Mesenchymal stem cell (in vitro differentiated cells and primary cell): ENCODE measurements at regions not wholly inside any gene's neighbourhood (a gene's known extent, or its start where the extent isn't known, plus 50 kb on each side); places are given as distances from the start of the nearest gene placed in this dataset.

Experiments
- DNase-seq: peaks from one replicate; pipeline ENCODE4 v3.0.0-alpha.2; 2013
- H2AFZ ChIP-seq: one replicate; pipeline ENCODE4 v1.6.1; 2013; ENCODE audit warnings: low read depth, mild to moderate bottlenecking, control low read depth, inconsistent platforms, low read length, moderate library complexity
- H2AK5ac ChIP-seq: 2 replicates; pipeline ENCODE4 v1.6.1; 2013; ENCODE audit warnings: low read length, moderate library complexity, mild to moderate bottlenecking, inconsistent platforms; ENCODE audit not compliant: severe bottlenecking
- H2BK120ac ChIP-seq: one replicate; pipeline ENCODE4 v1.6.1; 2013; ENCODE audit warnings: low read depth, mild to moderate bottlenecking, inconsistent platforms, low read length, moderate library complexity
- H2BK12ac ChIP-seq, 2 experiments: one replicate each; pipeline ENCODE4 v1.6.1; 2013; ENCODE audit warnings: inconsistent platforms in 2 of 2, low read length in 2 of 2, mild to moderate bottlenecking in 2 of 2, moderate library complexity in 2 of 2, control low read depth in 1 of 2
- H2BK15ac ChIP-seq: one replicate; pipeline ENCODE4 v1.6.1; 2013; ENCODE audit warnings: mild to moderate bottlenecking, low read depth, inconsistent platforms; ENCODE audit not compliant: poor library complexity, severe bottlenecking
- H2BK5ac ChIP-seq: 2 replicates; pipeline ENCODE4 v1.6.1; 2013; ENCODE audit warnings: low read depth, mild to moderate bottlenecking, low read length, control low read depth, inconsistent platforms; ENCODE audit not compliant: poor library complexity, severe bottlenecking
- H3K14ac ChIP-seq, 2 experiments: one replicate each; pipeline ENCODE4 v1.6.1; 2013; ENCODE audit warnings: inconsistent platforms in 2 of 2, low read length in 2 of 2, control low read depth in 1 of 2, mild to moderate bottlenecking in 1 of 2, moderate library complexity in 1 of 2
- H3K18ac ChIP-seq, 2 experiments: one replicate each; pipeline ENCODE4 v1.6.1; 2013; ENCODE audit warnings: inconsistent platforms in 2 of 2, low read length in 2 of 2, control low read depth in 1 of 2, low read depth in 1 of 2, mild to moderate bottlenecking in 1 of 2
- H3K23ac ChIP-seq, 2 experiments: one replicate each; pipeline ENCODE4 v1.6.1; 2013; ENCODE audit warnings: inconsistent platforms in 2 of 2, low read length in 2 of 2, mild to moderate bottlenecking in 2 of 2, moderate library complexity in 2 of 2, control low read depth in 1 of 2
- H3K27ac ChIP-seq: 2 replicates; pipeline ENCODE4 v1.5.1; 2013; ENCODE audit warnings: mild to moderate bottlenecking, moderate library complexity, low read length, control low read depth, inconsistent platforms; ENCODE audit not compliant: poor library complexity, severe bottlenecking
- H3K27me3 ChIP-seq, 2 experiments: 2 replicates each; pipeline versions ENCODE4 v1.6.1 to v1.7.0; 2013; ENCODE audit warnings: low read length in 2 of 2, mild to moderate bottlenecking in 2 of 2, moderate library complexity in 2 of 2, control low read depth in 1 of 2, inconsistent platforms in 1 of 2; ENCODE audit not compliant: control insufficient read depth in 1 of 2, insufficient read depth in 1 of 2
- H3K36me3 ChIP-seq, 2 experiments: 2 replicates each; pipeline versions ENCODE4 v1.6.1 to v1.7.0; 2013; ENCODE audit warnings: low read length in 2 of 2, control low read depth in 1 of 2, inconsistent platforms in 1 of 2, low read depth in 1 of 2, mild to moderate bottlenecking in 1 of 2; ENCODE audit not compliant: insufficient read depth in 2 of 2, control insufficient read depth in 1 of 2
- H3K4ac ChIP-seq, 2 experiments: one replicate each; pipeline ENCODE4 v1.6.1; 2013; ENCODE audit warnings: inconsistent platforms in 2 of 2, low read length in 2 of 2, mild to moderate bottlenecking in 2 of 2, moderate library complexity in 2 of 2, control low read depth in 1 of 2, low read depth in 1 of 2
- H3K4me1 ChIP-seq: 2 replicates; pipeline ENCODE4 v1.6.1; 2013; ENCODE audit warnings: low read depth, low read length, control low read depth; ENCODE audit not compliant: control insufficient read depth, insufficient read depth
- H3K4me2 ChIP-seq: 2 replicates; pipeline ENCODE4 v1.6.1; 2013; ENCODE audit warnings: low read length, mild to moderate bottlenecking, inconsistent platforms; ENCODE audit not compliant: poor library complexity, severe bottlenecking
- H3K4me3 ChIP-seq, 2 experiments: 2 replicates each; pipeline versions ENCODE4 v1.5.1 to v1.7.0; 2013; ENCODE audit warnings: low read length in 2 of 2, mild to moderate bottlenecking in 2 of 2, control low read depth in 1 of 2, low read depth in 1 of 2; ENCODE audit not compliant: insufficient read depth in 1 of 2
- H3K79me1 ChIP-seq: replicated peaks from 2 replicates; pipeline ENCODE4 v1.6.1; 2013; ENCODE audit warnings: mild to moderate bottlenecking, control low read depth, low read length, inconsistent platforms; ENCODE audit not compliant: poor library complexity, severe bottlenecking
- H3K9ac ChIP-seq: 2 replicates; pipeline ENCODE4 v1.7.0; 2013; ENCODE audit warnings: mild to moderate bottlenecking, low read length, moderate library complexity
- H3K9me3 ChIP-seq: 2 replicates; pipeline ENCODE4 v1.7.0; 2013; ENCODE audit warnings: mild to moderate bottlenecking, low read length; ENCODE audit not compliant: control insufficient read depth
- H4K8ac ChIP-seq: one replicate; pipeline ENCODE4 v1.6.1; 2013; ENCODE audit warnings: inconsistent platforms, mild to moderate bottlenecking, low read length, moderate library complexity
- H4K91ac ChIP-seq: one replicate; pipeline ENCODE4 v1.6.1; 2013; ENCODE audit warnings: mild to moderate bottlenecking, low read length, inconsistent platforms
- WGBS: methylation state at CpG from one replicate; pipeline ENCODE4 v1.1.7; 2013; ENCODE audit warnings: mixed read lengths; 5-methylcytosine and 5-hydroxymethylcytosine counted together

DNA sequence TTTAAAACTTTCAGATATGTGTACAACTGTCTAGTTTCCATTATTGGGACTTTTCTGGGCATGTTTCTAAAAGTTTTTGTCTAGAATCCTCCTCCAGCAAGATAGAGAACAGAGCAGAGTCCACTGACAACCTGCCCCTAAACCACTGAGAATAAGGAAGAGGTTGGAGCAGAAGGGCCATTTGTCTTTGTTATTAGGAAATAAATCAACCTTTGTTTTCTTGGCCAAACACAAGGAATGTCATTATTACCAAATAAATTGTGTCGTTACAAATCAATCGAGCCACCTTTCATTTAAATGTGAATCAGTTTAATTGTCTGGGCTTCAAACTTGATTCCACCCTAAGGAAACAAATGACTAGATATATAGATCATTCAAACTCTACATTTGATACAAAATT lies 81.4 kb downstream of the GAS1 start:
- H4K8ac ChIP-seq = no peak overlapping the region
- 100% methylated on average over 2 of the region's 2 CpGs for WGBS
- H2BK15ac ChIP-seq = no peak overlapping the region
- no peak overlapping the region for H3K27ac ChIP-seq
- no peak for DNase-seq
- peaks cover 2% of the 10 kb centered on the region for H3K4me1 ChIP-seq
- H3K18ac ChIP-seq = no peak overlapping the region
- H3K14ac ChIP-seq = no peak overlapping the region
- H2BK120ac ChIP-seq = no peak overlapping the region
- no peak overlapping the region for H3K23ac ChIP-seq
- H3K4me2 ChIP-seq = no peak overlapping the region
- no peaks in the 10 kb centered on the region for H3K27me3 ChIP-seq
- no peak overlapping the region for H2AK5ac ChIP-seq
- no peaks in the 10 kb centered on the region for H3K36me3 ChIP-seq
- no peak overlapping the region for H2BK5ac ChIP-seq
- H2BK12ac ChIP-seq = no peak overlapping the region
- H3K4ac ChIP-seq = no peak overlapping the region
- no peak overlapping the region for H4K91ac ChIP-seq
- no peak overlapping the region for H3K4me3 ChIP-seq
- no peak overlapping the region for H3K9ac ChIP-seq
- H3K79me1 ChIP-seq = no peaks in the 10 kb centered on the region
- H3K9me3 ChIP-seq = no peaks in the 10 kb centered on the region
- H2AFZ ChIP-seq = no peak overlapping the region

DNA sequence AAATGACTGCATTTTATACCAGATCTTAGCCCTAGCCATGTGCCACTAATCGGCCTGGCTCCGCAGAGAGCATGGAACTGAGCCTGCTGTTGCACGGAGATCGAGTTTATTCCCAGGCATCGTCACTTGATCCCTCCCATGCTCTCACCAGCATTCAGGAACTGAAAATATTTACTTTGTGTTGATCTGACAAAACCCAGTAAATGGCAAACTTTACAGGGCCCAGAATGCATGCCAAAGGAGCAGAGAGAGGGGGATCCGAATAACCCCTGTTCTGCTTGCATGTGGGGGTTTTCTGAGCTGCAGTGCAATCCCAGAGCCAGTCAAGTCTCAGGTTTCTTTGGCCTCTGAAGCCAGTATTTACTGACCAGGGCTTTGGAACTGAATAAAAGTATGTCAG lies 87.3 kb downstream of the GAS1 start:
- Histone ChIP-seq H4K8ac (no peak overlapping the region), H2BK120ac (no peak overlapping the region), H3K27me3 (no peaks in the 10 kb centered on the region), H3K9me3 (no peaks in the 10 kb centered on the region), H2AK5ac (no peak overlapping the region), H2BK12ac (no peak overlapping the region), H3K18ac (no peak overlapping the region), H2BK5ac (no peak overlapping the region), H3K23ac (no peak overlapping the region), H3K4me1 (no peaks in the 10 kb centered on the region), H3K4ac (no peak overlapping the region), H2BK15ac (no peak overlapping the region), H3K79me1 (no peaks in the 10 kb centered on the region), H3K36me3 (no peaks in the 10 kb centered on the region), H3K4me2 (no peak overlapping the region), H4K91ac (no peak overlapping the region), H2AFZ (no peak overlapping the region), H3K4me3 (no peak overlapping the region), H3K14ac (no peak overlapping the region), H3K27ac (no peak overlapping the region), H3K9ac (no peak overlapping the region)
- no peak for DNase-seq
- 84% methylated on average over 6 of the region's 6 CpGs for WGBS

- Histone ChIP-seq H3K27ac (no peak overlapping the region), H3K23ac (no peak overlapping the region), H2BK120ac (no peak overlapping the region), H4K8ac (no peak overlapping the region), H4K91ac (no peak overlapping the region), H3K9me3 (no peaks in the 10 kb centered on the region), H2BK12ac (no peak overlapping the region), H3K4ac (no peak overlapping the region), H3K36me3 (no peaks in the 10 kb centered on the region), H3K79me1 (no peaks in the 10 kb centered on the region), H3K4me3 (no peak overlapping the region), H2BK15ac (no peak overlapping the region), H3K4me2 (no peak overlapping the region), H3K9ac (no peak overlapping the region), H2BK5ac (no peak overlapping the region), H2AFZ (no peak overlapping the region), H3K14ac (no peak overlapping the region), H2AK5ac (no peak overlapping the region), H3K18ac (no peak overlapping the region), H3K4me1 (no peaks in the 10 kb centered on the region), H3K27me3 (no peaks in the 10 kb centered on the region)
- DNase-seq = no peak
- 91% methylated on average over 3 of the region's 3 CpGs for WGBS
These were observed 88.2 kb downstream of the GAS1 start for GRCh38 chr9:86859056-86859455.

- Histone ChIP-seq H3K79me1 (no peaks in the 10 kb centered on the region), H3K27me3 (no peaks in the 10 kb centered on the region), H2BK15ac (no peak overlapping the region), H3K4me1 (no peaks in the 10 kb centered on the region), H3K9me3 (no peaks in the 10 kb centered on the region), H3K23ac (no peak overlapping the region), H2BK5ac (no peak overlapping the region), H3K4me2 (no peak overlapping the region), H4K8ac (no peak overlapping the region), H3K36me3 (no peaks in the 10 kb centered on the region), H3K4ac (no peak overlapping the region), H2AK5ac (no peak overlapping the region), H3K9ac (no peak overlapping the region), H2BK120ac (no peak overlapping the region), H2AFZ (no peak overlapping the region), H3K4me3 (no peak overlapping the region), H4K91ac (no peak overlapping the region), H3K14ac (no peak overlapping the region), H3K27ac (no peak overlapping the region), H3K18ac (no peak overlapping the region), H2BK12ac (no peak overlapping the region)
- no CpG with 5 or more reads among the region's 1 CpG for WGBS
- DNase-seq = no peak
These were observed 89.3 kb downstream of the GAS1 start for GRCh38 chr9:86858009-86858408.
